ENCODE measurements at regions not wholly inside any gene's neighbourhood (a gene's known extent, or its start where the extent isn't known, plus 50 kb on each side); places are given as distances from the start of the nearest gene placed in this dataset.

DNA sequence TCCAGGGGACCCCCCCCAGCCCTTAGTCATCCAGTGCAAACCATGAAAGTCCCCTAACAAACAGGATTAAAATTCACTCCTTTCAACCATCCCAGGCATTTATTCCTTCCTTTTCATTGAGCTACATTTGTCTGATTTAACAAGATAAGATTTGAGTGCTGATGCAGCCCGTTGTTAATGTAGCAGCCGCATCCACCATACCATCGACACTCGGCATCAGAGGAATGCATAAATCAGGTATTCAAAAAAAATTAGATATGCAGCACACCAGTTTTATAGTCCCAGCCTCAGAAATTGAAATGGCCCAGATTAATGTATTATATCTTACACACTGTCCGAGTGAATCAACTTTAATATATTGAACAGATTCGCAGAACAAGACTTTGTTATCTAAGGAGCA, 676.5 kb upstream of the FANCL start:
- no peak for DNase-seq

DNA sequence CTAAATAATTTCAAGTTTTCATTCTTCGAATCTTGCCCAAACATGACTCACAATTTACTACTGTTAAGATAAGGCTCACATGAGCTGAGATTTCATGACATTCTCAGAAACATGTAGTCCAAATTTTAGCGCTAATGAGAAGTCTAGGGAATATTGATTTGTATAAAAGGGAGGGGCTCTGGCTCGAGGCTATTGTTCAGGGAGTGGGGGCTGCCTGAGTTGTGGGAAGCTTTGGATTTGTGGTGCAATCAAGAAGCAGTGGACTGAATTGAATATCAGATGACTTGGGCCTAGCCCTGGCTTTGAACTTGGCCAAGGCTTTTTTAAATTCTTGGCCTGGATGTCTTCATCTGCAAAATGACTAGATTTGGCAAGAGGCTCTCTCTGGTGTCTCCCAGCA, 674.9 kb upstream of the FANCL start:
- no peak for DNase-seq

DNA sequence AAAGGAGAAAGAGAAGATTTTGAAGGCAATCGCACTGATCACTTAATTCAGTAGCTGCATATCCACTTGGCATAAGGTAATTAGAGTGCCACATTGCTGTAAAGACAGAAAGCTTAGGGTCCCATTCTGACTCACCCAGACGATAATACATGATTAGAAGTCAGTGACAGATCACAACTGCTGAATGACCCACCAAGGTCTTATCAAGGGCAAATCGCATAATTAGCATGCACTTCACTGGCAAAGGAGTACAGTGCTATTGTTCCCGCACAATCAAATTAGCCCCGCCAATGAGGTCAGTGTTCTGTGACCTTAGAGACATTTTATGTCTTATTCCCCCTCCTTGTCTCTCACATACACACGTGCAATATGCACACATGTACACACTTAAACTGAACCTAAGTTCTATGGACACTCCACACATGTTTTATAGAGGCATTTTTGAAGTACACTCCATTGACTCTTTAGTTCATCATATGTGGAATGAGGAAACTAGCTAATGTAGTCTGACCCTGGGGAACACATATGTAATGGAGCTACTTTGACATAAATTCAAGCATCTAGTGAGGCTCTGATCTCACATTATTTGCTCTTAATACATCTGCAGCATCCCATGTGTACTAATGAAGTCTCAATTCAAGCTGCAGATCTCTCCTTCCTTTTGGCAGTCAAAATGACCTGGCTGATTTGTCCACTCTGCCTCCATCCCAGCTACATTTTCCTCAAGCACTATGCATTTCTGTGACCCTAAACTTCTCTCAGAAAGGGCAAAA, 673.8 kb upstream of the FANCL start:
- DNase-seq = no peak

DNA sequence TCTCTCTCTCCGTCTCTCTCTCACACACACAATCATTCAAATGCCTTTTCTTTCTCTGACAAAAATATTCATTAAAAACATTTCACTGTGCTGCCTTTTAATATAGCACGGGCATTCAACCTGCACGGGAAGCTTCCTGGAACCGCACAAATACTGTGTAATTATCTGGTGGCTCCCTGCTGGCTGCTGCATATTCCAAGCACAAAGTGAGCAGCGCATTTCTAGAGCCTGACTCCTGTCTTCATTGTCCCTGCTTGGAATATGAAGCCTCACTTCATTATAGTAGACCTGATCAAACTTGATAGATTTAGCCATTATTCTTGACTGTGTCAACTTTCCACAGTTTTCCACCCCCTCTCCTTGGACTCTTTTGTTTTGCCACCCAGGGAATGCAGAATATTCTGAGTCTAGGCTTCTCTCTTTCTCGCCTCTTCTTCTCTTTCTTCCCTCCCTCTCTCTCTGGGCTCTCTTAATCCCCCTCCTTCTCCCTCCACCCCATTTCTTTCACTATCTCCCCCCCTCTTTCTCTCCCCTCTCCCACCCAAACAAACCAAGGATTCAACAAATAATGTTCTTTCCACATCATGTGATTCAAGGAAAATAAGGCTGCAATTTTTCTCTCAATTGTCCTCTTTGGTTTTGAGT, 672.1 kb upstream of the FANCL start:
- no peak for DNase-seq

DNA sequence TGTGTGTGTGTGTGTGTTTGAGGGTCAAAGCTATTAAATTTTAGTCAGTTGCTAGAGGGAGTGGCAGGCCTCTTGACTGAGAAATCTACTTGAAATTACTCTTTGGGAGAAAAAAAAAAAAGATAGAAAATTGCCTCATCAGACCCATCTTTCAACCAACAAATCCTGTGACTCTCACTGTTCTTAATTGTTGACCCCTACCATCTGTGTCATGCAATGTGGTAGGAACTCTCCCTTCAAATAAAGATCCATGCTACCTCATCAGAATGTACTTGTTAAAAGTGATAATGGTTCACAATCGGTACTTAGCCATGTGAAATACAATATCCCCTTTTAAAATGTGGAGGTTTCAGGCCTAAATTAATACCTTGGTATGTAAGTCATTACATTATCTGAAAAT, 670.8 kb upstream of the FANCL start:
- no peak for DNase-seq

DNA sequence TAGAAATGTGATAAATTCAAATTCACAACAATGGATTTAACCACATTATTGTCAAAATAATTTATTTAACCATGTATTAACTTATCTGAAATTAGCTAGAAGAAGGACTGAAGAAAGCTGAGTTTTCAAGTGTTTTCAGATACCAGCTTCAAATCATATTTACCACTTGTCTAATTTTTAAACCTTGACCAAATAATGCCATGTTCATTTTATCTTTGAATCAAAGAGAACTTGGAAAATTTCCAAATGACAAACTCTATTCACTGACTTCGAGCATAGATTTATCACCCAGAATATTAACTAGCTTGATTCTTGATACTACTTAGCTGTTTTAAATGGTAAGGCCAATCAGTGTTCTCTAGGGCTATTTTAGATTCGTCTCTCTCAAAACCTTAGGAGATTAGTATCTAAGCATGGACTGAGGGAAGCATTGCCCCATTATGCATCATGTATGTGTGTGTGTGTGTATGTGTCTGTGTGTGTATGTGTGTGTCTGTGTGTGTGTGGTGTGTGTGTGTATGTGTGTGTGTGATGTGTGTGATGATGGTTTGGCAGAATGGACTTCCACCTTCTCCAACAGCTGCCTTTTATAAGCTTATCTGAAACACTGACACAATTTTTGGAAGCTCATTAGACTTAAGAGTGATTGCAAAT, 667.5 kb upstream of the FANCL start:
- DNase-seq = no peak

DNA sequence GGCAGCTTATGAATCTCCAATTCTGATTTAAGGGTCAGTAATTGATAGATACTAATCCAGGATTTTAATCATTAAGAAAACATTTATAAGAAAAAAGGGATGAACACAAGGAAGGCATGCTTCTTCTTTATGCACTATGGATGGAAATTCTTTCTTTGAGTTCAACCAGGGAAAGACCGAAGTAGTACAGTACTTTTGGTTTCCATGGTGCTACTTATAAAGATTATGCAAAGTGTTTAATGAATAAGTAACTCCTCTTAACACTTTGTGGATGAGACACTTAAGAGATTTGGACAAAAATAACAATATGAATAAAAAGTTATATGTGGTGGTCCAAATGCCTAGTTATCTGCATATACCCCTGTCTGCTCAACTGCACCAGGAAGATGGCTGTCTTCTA, 666.5 kb upstream of the FANCL start:
- no peak for DNase-seq

DNA sequence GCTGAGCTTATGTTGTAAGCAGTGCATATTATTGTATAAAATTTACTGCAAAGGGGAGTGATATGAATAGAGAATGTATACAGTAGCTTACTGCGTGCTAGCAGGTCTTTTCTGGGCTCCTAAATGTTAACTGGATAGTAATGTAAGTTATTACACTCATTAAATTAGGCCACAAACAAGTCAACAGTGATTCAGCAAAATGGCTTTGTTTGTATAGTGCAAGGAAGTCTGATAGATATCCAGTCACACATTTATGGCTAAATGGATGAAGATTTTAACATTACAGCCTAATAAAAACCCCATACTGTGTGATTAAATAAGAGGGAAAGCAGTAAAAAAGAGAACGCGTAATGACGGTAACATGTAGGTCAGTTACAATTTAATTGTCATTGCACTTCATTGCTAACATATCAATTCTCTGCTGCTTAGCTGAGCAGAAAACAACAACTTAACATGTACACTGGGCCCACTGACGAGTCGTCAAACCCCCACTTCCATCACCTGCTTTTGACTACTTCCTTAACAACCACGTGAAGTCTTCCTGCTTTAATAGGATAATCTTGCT, 665.0 kb upstream of the FANCL start:
- DNase-seq = no peak

DNA sequence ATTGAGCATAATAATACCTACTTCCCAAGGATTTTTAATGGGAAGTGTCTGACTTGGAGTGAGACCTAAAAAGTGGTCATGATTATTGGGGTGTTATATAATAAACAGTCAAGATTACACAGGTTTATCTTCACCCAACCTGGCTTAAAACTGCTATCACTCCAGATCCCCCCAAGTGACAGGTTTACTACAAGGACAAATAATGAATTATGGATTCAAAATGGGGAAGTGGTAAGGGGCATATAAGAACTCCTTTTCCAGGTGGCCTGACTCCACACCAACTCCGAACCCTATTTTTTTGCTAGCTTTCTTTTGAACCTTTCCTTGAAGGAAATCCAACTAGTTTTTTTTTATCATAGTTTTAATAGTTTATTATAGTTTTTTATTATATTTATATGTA, 663.0 kb upstream of the FANCL start:
- no peak for DNase-seq

DNA sequence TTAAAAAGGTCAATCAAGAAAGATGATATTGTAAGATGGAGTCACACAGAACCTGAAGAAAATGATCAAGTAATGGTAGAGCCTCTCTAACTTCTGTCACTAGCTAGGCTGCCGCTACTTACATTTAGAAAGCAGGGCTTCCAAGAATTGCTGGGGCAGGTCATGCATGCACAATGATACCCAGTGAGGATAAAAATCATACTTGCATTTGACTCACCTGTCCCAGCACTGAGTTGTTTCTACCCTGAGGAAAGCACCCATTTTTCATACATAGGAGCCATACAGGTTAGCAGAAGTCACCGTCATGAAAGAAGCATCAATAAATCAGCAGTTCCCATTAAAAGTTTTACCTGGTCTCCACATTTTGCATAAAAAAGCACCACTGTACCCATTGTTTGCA, 662.3 kb upstream of the FANCL start:
- no peak for DNase-seq

DNA sequence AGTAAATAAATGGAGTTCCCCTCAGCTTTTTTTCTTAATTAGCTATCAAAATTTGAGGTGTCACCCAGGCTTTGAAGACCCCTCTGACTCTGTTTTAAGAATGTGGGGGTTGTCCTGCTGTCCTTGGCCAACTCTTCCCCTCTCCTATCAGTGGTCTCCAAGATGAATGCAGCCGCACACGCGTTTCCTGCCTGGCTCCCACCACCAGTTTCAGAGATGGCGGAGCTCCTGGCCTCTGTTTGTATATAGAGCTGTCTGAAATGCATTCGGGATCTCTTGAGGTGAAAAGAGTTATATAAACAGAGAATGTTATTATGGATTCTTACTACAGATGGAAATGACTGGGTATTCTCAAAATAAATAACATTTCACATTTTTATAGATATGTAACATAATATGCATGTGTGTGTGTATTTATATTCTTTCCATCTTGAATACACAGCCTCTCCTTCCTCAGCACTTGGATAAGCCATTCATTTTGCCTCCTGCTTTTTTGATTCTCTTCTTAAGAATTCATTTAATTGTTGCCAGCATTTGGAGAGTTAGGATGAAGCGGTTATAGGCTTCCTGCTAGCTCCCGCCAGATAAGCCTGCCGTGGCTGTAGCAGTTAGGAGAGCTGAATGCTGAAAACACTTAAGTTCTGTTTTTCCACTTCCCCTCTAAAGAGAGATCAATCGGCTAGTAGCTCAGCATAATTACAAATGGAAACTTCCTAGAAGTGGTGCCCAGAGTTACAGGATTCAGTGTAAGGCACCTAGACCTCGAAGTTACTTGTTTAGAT, 659.3 kb upstream of the FANCL start:
- DNase-seq = no peak

DNA sequence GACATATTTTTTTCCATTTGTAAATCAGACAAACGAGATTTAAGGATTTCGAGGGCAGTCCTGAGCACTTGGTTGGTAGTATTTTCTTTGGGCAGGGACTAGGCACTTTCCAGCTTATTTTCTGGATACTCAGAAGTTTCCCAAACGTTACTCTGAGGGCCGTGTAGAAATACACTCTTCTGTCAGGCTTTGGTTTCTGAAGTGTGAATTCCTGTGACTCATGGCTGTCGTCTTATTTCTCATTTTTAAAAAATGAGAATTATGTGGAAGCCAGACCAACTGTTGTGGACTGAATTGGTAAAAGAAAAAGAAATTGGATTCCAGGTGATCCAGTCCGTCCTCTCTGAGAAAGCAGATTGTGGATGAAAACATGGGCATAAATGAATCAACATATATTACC, 658.6 kb upstream of the FANCL start:
- no peak for DNase-seq

DNA sequence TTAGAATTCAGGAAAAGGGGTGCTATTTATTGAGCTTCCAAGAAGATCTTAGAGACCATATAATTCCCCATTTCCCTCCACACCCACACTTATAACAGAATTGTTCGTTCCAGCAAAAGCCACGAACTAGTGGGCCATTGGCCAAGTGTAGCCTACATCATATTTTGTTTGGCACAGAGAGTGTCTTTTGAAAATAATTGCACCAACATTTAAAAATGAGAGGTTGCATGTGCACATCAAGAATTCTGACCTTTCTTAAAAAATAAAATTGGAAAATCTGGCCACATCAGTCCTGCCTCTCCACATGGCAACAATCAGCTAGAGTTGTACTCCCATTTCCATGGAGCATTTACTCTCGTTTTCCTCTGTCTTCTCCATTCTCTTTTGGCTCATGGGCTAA, 655.5 kb upstream of the FANCL start:
- DNase-seq = no peak

DNA sequence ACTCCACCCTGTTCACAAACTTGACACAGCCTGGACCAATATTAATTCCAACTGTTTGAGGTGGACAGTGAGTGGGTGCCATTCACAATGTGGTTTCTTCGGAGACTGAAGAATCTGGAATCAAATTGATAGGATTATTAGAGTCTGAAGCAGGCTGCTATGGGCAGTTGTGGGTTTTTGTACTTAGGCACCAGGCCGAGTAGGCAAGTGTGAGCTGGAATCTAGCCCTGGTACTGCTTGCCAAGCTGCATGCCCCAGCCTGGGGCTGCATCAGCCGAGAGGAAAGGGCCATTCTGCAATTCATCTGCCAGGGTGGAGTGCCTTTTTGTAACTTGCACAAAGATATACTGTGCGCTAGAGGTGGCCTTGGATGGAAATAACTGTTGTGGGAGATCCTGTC, 654.7 kb upstream of the FANCL start:
- no peak for DNase-seq

DNA sequence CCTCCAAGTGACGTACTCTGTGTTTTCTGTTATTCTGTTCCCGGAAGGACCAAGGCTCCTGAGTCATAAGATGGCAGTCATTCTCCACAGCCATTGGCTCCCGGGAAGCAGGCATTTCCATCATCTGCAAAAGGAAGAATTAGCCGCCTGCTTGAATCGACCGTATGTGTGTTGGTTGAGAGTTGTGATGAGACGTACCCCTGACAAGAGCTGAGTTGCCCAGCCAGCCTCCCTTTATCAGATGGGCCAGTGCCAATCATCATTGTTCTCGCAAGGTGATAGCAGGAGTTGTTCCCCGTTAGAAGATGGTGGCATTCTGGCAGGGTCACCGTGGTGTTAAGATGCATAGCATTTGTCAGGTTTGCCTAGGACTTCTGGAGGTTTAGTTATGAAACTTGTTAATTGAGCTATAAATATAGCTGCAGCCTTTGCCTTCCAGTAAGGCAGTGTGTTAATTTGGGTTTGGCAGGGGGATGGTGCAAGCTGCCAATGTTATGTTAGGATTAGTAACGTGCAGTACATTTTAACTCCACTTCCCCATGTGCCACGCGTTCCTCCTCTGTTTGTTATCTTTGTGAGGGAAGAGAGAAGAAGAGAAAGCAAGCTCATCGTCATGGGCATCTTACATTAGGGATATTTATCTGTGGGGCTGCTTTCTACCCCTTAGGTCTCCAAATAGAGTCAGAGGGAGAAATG, 652.7 kb upstream of the FANCL start:
- DNase-seq = no peak

DNA sequence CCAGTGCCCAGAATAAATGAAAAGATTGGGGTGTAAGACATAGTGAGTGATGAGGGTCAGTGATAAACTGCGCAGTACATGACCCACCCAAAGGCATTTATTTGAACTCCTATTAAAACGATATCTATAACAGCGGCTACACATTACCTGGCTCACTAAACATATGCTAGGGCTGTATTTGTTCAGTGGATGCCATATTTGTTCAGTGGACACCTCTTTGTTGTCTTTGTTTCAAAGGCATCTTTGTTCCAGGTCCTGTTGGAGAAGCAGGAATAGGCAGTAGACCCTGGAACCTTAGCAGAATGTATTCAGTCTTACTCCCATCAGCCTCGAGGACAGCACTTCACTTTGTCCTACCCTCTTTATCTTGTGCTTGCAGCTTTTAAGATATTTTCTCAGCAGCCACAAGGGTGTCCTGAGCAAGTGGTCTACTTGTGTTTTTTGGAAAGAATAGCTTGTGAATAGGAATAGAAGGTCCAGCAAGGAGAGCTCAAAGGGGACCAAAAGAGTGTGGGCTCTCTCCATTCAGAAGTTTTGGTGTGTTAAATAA, 650.8 kb upstream of the FANCL start:
- no peak for DNase-seq

DNA sequence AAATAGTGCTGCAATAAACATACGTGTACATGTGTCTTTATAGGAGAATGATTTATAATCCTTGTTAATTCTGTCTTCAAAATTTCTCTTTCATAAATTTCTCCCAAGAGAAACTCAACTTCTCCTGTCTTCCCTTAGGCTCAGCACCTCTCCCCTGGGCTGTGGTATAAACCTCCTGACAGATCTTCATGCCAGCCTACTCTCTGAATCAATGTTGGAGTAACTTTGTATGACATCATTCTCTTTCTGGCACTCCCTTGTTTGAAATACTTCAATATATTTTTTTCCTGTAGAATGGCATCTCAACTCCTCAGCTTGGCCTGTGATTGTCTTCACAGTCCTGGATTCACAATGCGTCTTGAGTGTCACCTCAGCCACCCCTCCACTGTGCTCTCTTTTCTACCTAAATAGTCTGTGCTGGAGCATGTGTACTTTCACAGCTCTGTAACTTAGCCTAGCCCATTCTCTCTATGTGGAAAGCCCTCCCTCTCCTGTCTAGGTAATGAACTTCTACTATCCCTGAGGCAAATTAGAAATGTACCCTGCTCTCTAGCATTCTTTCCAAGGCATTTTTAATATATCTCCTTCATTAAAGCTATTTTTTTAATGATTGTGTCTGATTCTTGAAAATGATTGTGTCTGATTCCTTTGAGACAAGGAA, 649.9 kb upstream of the FANCL start:
- DNase-seq = no peak

DNA sequence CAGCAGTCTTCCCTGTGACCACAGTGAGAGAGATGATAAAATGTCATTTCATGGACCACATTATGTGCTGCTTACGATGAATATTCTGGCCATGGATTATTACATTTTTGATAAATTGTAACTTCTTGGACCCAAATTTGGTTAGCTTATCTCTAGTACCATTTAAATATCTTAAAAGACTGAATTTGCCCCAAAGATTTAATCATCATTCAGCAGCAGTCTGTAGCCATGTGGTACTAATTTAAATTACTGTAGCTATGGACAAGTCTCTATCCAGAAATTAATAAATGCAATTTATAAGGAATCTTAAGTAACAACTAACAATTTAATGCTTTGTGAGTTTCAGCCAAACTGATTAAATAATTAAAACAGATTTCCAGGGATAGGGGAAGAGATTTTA, 644.9 kb upstream of the FANCL start:
- DNase-seq = no peak

DNA sequence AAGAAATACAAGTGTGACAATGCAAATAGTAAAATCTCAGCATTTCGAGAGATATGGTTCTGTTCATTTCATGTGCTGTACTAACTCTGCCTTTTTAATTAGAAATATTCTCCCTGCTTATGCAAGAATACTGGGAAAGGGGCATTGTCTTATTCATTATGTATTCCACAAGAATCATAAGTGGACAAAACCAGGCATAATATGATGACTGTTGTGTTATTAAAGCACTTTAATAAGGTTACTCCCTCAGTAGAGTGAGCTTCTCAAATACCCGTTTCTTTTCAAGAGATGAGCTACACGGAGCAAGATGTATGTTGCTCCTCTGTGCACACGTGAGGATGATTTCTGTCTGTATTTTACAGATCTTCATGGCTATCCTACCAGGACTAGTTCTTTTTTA, 638.7 kb upstream of the FANCL start:
- DNase-seq = no peak

DNA sequence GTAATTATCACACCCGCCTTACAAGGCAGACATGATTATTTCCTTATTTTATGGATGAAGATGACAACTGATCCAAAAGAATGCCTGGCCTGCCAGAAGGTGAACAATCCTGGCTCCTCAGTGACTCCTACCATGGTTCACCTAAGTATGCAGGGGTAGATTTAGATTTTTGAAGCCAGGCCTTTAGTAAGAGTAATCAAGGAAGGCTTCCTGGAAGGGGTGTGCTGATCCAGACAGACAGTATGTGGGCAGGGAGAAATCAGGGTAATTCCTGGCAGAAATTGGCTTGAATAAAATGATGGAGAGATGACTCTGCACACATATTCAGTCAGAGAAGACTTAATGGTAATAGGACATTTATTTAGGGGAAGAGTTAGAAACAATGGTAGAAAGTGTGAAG, 637.7 kb upstream of the FANCL start:
- no peak for DNase-seq

DNA sequence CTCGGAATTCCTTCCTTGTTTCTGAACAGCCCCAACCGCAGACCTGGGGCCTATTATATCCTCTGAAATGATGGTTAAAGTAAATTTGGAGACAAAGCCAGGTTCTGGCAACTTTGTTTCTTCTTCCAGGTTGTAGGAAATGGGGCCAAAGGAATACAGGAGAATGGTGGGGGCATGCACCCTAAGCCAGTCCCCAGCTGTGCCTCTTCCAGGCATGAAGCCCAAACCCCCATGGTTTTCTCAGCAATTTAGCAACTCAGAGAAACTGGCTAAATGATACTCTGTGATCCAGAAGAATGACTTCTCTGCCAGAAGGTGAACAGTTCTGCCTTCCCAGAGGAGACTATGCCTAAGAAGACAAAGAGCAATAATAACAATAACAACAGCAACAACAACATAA, 635.0 kb upstream of the FANCL start:
- DNase-seq = no peak

DNA sequence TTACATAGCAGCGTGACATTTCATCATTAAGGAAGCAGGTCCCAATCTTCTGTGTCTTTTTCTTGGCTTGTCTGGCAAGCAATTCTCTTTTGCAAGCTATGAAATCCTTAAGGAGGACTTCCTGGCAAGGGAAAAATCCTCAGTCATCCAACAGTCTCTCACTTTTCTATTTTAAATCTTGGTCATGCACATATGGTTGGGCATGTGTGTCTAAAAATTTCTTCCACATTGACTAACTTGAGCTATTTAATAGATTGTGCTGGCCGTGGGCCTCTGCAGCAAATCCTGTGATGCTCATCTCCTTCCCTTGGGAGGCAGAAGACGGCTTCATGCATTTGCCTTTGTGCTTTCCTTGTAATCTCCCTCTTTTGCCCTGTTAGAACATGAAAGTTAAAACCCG, 634.3 kb upstream of the FANCL start:
- DNase-seq = no peak
